ENCODE measurements at regions not wholly inside any gene's neighbourhood (a gene's known extent, or its start where the extent isn't known, plus 50 kb on each side); places are given as distances from the start of the nearest gene placed in this dataset.

- no peak for TF ChIP-seq ZNF398 (CRISPR knock-in tag; IDR thresholded peaks at IDR 0.05)
- TF ChIP-seq AFF1 (IDR thresholded peaks at IDR 0.05; ENCODE audit: low read depth in 1 of 2, partially characterized antibody in 2 of 2): no peak
- TF ChIP-seq ZNF282 (CRISPR knock-in tag; IDR thresholded peaks at IDR 0.05): no peak
- TF ChIP-seq ZBED1 (IDR thresholded peaks at IDR 0.05): no peak
- no peak for TF ChIP-seq ARNT (IDR thresholded peaks at IDR 0.05)
- no peak for TF ChIP-seq WHSC1 (IDR thresholded peaks at IDR 0.05; ENCODE audit: low read length)
- no peak for TF ChIP-seq NCOA1 (IDR thresholded peaks at IDR 0.05; ENCODE audit: low read depth)
- TF ChIP-seq ZNF830 (CRISPR knock-in tag; IDR thresholded peaks at IDR 0.05): no peak
- TF ChIP-seq ATF7 (IDR thresholded peaks at IDR 0.05): no peak
- no peak for TF ChIP-seq ASH1L (IDR thresholded peaks at IDR 0.05; ENCODE audit: borderline replicate concordance, low read depth, partially characterized antibody)
- TF ChIP-seq EP300 (IDR thresholded peaks at IDR 0.05; ENCODE audit: low read length): no peak
- no peak for TF ChIP-seq ZNF133 (CRISPR knock-in tag; IDR thresholded peaks at IDR 0.05)
- TF ChIP-seq ZSCAN32 (CRISPR knock-in tag; IDR thresholded peaks at IDR 0.05): no peak
- no peak for TF ChIP-seq ATF2 (CRISPR knock-in tag; IDR thresholded peaks at IDR 0.05)
These were observed 144.7 kb upstream of the CTNNA2 start (continued) for GRCh38 chr2:79368116-79368630.
